Naive B cell (primary cell): ENCODE measurements at regions not wholly inside any gene's neighbourhood (a gene's known extent, or its start where the extent isn't known, plus 50 kb on each side); places are given as distances from the start of the nearest gene placed in this dataset.
A peak's percentile ranks its signal among the peaks of the same experiment; 100 is the strongest.
"Not testable (repeated sequence)": the region's sequence is repeated elsewhere in the genome, so short reads cannot be mapped to it uniquely, and the experiment has no call there.

Source experiments
- ATAC-seq, 2 donors: fragments of 150-1000 bp; cut with Tn5 transposase; 2 replicates each; pipeline ENCODE4 v1.10.0; 2021; ENCODE audit warnings: low read depth in 2 of 2, mild to moderate bottlenecking in 2 of 2, moderate library complexity in 2 of 2
- DNase-seq: peaks from one replicate; pipeline ENCODE4 v3.0.0; 2022
- H3K27ac Mint-ChIP-seq, 6 donors: one replicate each; pipeline ENCODE4 v1.8.0; 2020 to 2022; ENCODE audit warnings: mild to moderate bottlenecking in 6 of 6, mixed read lengths in 6 of 6, moderate library complexity in 5 of 6, inconsistent platforms in 2 of 6
- H3K27me3 Mint-ChIP-seq, 3 donors: one replicate each; pipeline ENCODE4 v1.8.0; 2021 to 2022; ENCODE audit warnings: mixed read lengths in 3 of 3, mild to moderate bottlenecking in 1 of 3
- H3K36me3 Mint-ChIP-seq, 2 donors: one replicate each; pipeline ENCODE4 v1.8.0; 2020 to 2022; ENCODE audit warnings: mixed read lengths in 2 of 2, inconsistent platforms in 1 of 2, mild to moderate bottlenecking in 1 of 2
- H3K4me1 Mint-ChIP-seq, 3 donors: one replicate each; pipeline ENCODE4 v1.8.0; 2020 to 2022; ENCODE audit warnings: mixed read lengths in 3 of 3, inconsistent platforms in 1 of 3, mild to moderate bottlenecking in 1 of 3, moderate library complexity in 1 of 3
- H3K4me3 Mint-ChIP-seq, 8 donors: one replicate each; pipeline ENCODE4 v1.8.0; 2020 to 2022; ENCODE audit warnings: mild to moderate bottlenecking in 8 of 8, mixed read lengths in 8 of 8, moderate library complexity in 8 of 8, inconsistent platforms in 2 of 8
- H3K9me3 Mint-ChIP-seq, 7 donors: one replicate each; pipeline ENCODE4 v1.8.0; 2020 to 2022; ENCODE audit warnings: mixed read lengths in 7 of 7, mild to moderate bottlenecking in 5 of 7, inconsistent platforms in 2 of 7, moderate library complexity in 1 of 7

DNA sequence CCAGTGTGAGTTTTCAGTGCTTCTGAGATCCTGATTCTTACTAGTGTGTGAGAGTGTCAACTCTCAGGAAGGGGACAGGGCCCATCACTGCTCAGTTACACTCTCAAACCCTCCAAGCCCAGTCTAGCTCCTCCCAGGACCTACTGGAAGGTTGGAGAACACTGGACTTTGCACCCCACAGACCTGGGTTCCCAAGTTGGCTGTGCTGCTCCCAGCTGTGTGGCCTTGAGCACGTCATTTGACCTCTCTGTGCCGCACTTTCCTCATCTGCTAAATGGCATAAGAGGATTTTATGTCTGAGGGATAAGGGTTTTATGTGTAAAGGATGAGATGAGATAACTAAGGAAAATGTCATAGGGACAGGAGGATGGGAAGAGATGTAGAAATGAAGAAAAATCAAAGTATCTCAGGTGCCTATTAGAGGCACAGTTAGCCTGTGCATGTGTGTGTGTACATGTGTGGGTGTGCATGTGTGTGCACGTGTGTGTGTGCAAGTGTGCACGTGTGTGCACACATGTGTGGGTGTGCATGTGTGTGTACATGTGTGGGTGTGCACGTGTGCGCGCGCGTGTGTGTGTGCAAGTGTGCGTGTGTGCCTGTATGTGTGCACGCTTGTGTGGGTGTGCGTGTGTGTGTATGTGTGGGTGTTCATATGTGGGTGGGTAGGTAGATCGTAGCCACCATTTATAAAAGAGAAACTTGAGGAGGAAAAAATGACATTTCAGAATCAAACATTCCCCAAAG, 108.0 kb upstream of the GRK3 start:
- peaks cover 17 to 27% (median 26%) of the 10 kb centered on the region in 3 donors for H3K4me1 Mint-ChIP-seq
- not testable (repeated sequence) for DNase-seq, ATAC-seq, H3K27me3 Mint-ChIP-seq, H3K4me3 Mint-ChIP-seq, H3K9me3 Mint-ChIP-seq
- H3K27ac Mint-ChIP-seq, result peak overlapping the region in 2 of 6 donors; percentile 20 to 92
- peaks cover 17 to 24% of the 10 kb centered on the region in 2 donors for H3K36me3 Mint-ChIP-seq

- not testable (repeated sequence) for H3K27me3 Mint-ChIP-seq, H3K9me3 Mint-ChIP-seq, H3K4me3 Mint-ChIP-seq, DNase-seq, ATAC-seq
- peaks cover 7 to 15% (median 14%) of the 10 kb centered on the region in 3 donors for H3K4me1 Mint-ChIP-seq
- peak overlapping the region in 1 of 6 donors; percentile 58 for H3K27ac Mint-ChIP-seq
- H3K36me3 Mint-ChIP-seq, result peaks cover 22 to 23% of the 10 kb centered on the region in 2 donors
These were observed 105.8 kb upstream of the GRK3 start for GRCh38 chr22:25458631-25459030.

- not testable (repeated sequence) for H3K9me3 Mint-ChIP-seq, H3K27me3 Mint-ChIP-seq, ATAC-seq, DNase-seq, H3K27ac Mint-ChIP-seq, H3K4me3 Mint-ChIP-seq
- Mint-ChIP-seq H3K36me3 (peaks cover 19 to 23% of the 10 kb centered on the region in 2 donors), H3K4me1 (peaks cover 5 to 12% (median 7%) of the 10 kb centered on the region in 3 donors)
These were observed 103.8 kb upstream of the GRK3 start for GRCh38 chr22:25460682-25461081.

DNA sequence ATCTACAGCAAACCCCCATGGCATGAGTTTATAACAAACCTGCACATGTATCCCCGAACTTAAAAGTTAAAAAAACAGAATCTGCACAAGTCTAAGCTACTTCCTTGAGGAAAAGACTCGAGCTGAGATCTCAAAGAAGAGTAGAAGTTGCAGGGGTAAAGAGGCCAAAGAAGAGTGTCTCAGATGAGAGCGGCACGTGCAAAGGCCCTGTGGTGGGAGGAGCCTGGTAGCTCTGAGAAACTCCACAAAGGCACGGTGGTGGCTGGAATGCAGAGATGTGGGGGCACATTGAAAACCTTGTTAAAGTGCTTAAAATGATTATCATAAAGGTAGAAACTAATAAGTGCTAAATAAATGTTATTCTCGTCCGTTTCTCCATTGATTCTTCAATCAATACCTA, 103.2 kb upstream of the GRK3 start:
- Mint-ChIP-seq H3K36me3 (peaks cover 19 to 23% of the 10 kb centered on the region in 2 donors), H3K4me3 (no peak overlapping the region), H3K27ac (peak overlapping the region in 2 of 6 donors; percentile 43 to 75), H3K27me3 (no peaks in the 10 kb centered on the region), H3K4me1 (peaks cover 5 to 12% (median 7%) of the 10 kb centered on the region in 3 donors), H3K9me3 (no peaks in the 10 kb centered on the region)
- ATAC-seq, result no peak
- DNase-seq, result no peak

- ATAC-seq (peak; percentile 83 to 92), DNase-seq (peak; percentile 67)
- not testable (repeated sequence) for H3K9me3 Mint-ChIP-seq, H3K27me3 Mint-ChIP-seq, H3K4me1 Mint-ChIP-seq
- H3K4me3 Mint-ChIP-seq, result peak overlapping the region in 1 of 8 donors; percentile 82
- peaks cover 18 to 19% of the 10 kb centered on the region in 2 donors for H3K36me3 Mint-ChIP-seq
- H3K27ac Mint-ChIP-seq, result peak overlapping the region in 4 of 6 donors; percentile 40 to 98 (median 67)
These were observed 101.8 kb upstream of the GRK3 start for GRCh38 chr22:25462474-25463346.

- Mint-ChIP-seq H3K36me3 (peaks cover 18 to 19% of the 10 kb centered on the region in 2 donors), H3K27ac (peak overlapping the region in 2 of 6 donors; percentile 58 to 76)
- not testable (repeated sequence) for H3K9me3 Mint-ChIP-seq, H3K27me3 Mint-ChIP-seq, ATAC-seq, H3K4me3 Mint-ChIP-seq, DNase-seq, H3K4me1 Mint-ChIP-seq
These were observed 101.2 kb upstream of the GRK3 start for GRCh38 chr22:25463347-25463628.

- H3K27me3 Mint-ChIP-seq, H3K4me1 Mint-ChIP-seq, ATAC-seq, DNase-seq, H3K9me3 Mint-ChIP-seq, H3K4me3 Mint-ChIP-seq: not testable (repeated sequence)
- peak overlapping the region in 1 of 6 donors; percentile 33 for H3K27ac Mint-ChIP-seq
- H3K36me3 Mint-ChIP-seq, result peaks cover 18 to 19% of the 10 kb centered on the region in 2 donors
These were observed 100.1 kb upstream of the GRK3 start for GRCh38 chr22:25464326-25464725.

GRCh38 chr22:25465949-25466348, 98.5 kb upstream of the GRK3 start:
- H3K9me3 Mint-ChIP-seq, result no peaks in the 10 kb centered on the region
- H3K4me1 Mint-ChIP-seq, result peaks cover 3 to 6% (median 5%) of the 10 kb centered on the region in 3 donors
- H3K36me3 Mint-ChIP-seq, result peaks cover 7 to 12% of the 10 kb centered on the region in 2 donors
- H3K27me3 Mint-ChIP-seq, result no peaks in the 10 kb centered on the region
- ATAC-seq, result no peak
- no peak for DNase-seq
- no peak overlapping the region for H3K4me3 Mint-ChIP-seq
- no peak overlapping the region for H3K27ac Mint-ChIP-seq

DNA sequence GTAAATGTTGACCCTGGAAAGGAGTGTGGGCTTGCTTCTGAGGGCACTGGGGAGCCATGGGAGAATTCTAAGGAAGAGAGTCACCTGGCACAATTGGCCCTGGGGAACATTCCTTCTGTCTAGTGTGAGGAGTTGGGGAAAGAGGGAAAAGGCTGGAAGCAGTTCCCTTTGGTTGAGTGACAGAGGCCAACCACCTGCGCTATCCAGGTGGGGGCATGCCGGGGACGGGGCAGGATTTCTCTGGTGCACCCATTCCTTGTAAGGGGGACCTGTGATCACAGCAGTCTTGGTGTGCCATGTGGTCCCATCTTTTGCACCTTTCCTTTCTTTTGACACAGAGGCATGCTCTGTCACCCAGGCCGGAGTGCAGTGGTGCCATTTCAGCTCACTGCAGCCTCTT, 92.1 kb upstream of the GRK3 start:
- Mint-ChIP-seq H3K9me3 (peaks cover 0 to 6% (median 0%) of the 10 kb centered on the region in 7 donors), H3K27me3 (no peaks in the 10 kb centered on the region), H3K36me3 (peaks cover 8 to 11% of the 10 kb centered on the region in 2 donors), H3K4me3 (peak overlapping the region in 1 of 8 donors; percentile 50), H3K4me1 (peaks cover 0 to 7% (median 2%) of the 10 kb centered on the region in 3 donors), H3K27ac (no peak overlapping the region)
- ATAC-seq (no peak), DNase-seq (no peak)

GRCh38 chr22:25475257-25476022, 89.0 kb upstream of the GRK3 start:
- peak overlapping the region in 1 of 6 donors; percentile 18 for H3K27ac Mint-ChIP-seq

DNA sequence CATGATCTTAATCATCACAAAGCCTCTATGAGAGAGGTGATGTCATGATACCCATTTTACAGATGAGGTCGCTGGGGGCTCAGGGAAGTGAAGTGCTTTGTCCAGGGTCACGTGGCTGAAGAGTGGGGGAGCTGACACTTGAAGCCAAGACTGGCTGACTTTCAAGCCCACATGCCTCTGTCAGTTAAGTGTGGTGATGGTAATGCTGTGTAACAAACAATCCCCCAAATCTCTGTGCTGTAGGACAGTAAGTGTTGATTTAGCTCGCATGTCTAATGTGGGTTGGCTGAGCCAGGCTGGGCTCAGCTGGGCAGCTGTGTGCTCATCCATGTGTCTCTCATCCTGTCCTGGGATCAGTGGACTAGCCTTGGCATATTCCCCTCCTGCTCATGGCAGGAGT, 87.1 kb upstream of the GRK3 start:
- Mint-ChIP-seq H3K4me3 (no peak overlapping the region), H3K27me3 (no peaks in the 10 kb centered on the region), H3K27ac (peak overlapping the region in 1 of 6 donors; percentile 32), H3K36me3 (peaks cover 30 to 34% of the 10 kb centered on the region in 2 donors), H3K4me1 (peaks cover 1 to 7% (median 2%) of the 10 kb centered on the region in 3 donors), H3K9me3 (peaks cover 2 to 9% (median 5%) of the 10 kb centered on the region in 7 donors)
- no peak for DNase-seq
- ATAC-seq, result no peak

More at GRCh38 chr22:25475257-25476022, 89.0 kb upstream of the GRK3 start:
- ATAC-seq, result no peak
- H3K4me1 Mint-ChIP-seq, result peaks cover 0 to 7% (median 2%) of the 10 kb centered on the region in 3 donors
- peaks cover 17 to 20% of the 10 kb centered on the region in 2 donors for H3K36me3 Mint-ChIP-seq
- DNase-seq, result no peak
- H3K27me3 Mint-ChIP-seq, result no peaks in the 10 kb centered on the region
- H3K4me3 Mint-ChIP-seq, result no peak overlapping the region
- H3K9me3 Mint-ChIP-seq, result peaks cover 0 to 9% (median 3%) of the 10 kb centered on the region in 7 donors

DNA sequence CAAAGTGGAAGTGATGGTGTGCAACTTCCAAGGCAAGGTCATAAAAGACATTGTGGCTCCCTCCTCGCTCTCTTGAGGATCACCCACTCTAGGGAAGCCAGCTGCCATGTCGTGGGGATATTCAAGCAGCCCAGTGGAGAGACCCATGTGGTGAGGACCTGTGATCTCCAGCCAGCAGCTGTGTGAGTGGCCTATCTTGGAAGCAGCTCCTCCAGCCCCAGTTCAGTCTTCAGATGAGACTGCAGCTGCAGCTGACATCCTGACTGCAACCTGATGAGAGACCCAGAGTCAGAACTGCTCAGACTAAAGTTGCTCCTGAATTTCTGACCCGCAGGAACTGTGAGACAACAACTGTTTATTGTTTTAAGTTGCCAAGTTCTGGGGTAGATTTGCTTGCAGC, 86.4 kb upstream of the GRK3 start:
- H3K4me3 Mint-ChIP-seq, result no peak overlapping the region
- no peak for DNase-seq
- peaks cover 2 to 9% (median 5%) of the 10 kb centered on the region in 7 donors for H3K9me3 Mint-ChIP-seq
- H3K27ac Mint-ChIP-seq, result no peak overlapping the region
- no peak for ATAC-seq
- H3K36me3 Mint-ChIP-seq, result peaks cover 37 to 40% of the 10 kb centered on the region in 2 donors
- H3K4me1 Mint-ChIP-seq, result peaks cover 2 to 7% (median 4%) of the 10 kb centered on the region in 3 donors
- H3K27me3 Mint-ChIP-seq, result no peaks in the 10 kb centered on the region

- H3K36me3 Mint-ChIP-seq, result peaks cover 39 to 40% of the 10 kb centered on the region in 2 donors
- no peak overlapping the region for H3K27ac Mint-ChIP-seq
- peaks cover 2 to 9% (median 5%) of the 10 kb centered on the region in 7 donors for H3K9me3 Mint-ChIP-seq
- ATAC-seq, result no peak
- DNase-seq, result no peak
- no peak overlapping the region for H3K4me3 Mint-ChIP-seq
- H3K4me1 Mint-ChIP-seq, result peaks cover 2 to 7% (median 4%) of the 10 kb centered on the region in 3 donors
- no peaks in the 10 kb centered on the region for H3K27me3 Mint-ChIP-seq
These were observed 85.9 kb upstream of the GRK3 start for GRCh38 chr22:25478528-25478927.
